ENCODE measurements at regions not wholly inside any gene's neighbourhood (a gene's known extent, or its start where the extent isn't known, plus 50 kb on each side); places are given as distances from the start of the nearest gene placed in this dataset.
"Not testable (repeated sequence)": the region's sequence is repeated elsewhere in the genome, so short reads cannot be mapped to it uniquely, and the experiment has no call there.

DNA sequence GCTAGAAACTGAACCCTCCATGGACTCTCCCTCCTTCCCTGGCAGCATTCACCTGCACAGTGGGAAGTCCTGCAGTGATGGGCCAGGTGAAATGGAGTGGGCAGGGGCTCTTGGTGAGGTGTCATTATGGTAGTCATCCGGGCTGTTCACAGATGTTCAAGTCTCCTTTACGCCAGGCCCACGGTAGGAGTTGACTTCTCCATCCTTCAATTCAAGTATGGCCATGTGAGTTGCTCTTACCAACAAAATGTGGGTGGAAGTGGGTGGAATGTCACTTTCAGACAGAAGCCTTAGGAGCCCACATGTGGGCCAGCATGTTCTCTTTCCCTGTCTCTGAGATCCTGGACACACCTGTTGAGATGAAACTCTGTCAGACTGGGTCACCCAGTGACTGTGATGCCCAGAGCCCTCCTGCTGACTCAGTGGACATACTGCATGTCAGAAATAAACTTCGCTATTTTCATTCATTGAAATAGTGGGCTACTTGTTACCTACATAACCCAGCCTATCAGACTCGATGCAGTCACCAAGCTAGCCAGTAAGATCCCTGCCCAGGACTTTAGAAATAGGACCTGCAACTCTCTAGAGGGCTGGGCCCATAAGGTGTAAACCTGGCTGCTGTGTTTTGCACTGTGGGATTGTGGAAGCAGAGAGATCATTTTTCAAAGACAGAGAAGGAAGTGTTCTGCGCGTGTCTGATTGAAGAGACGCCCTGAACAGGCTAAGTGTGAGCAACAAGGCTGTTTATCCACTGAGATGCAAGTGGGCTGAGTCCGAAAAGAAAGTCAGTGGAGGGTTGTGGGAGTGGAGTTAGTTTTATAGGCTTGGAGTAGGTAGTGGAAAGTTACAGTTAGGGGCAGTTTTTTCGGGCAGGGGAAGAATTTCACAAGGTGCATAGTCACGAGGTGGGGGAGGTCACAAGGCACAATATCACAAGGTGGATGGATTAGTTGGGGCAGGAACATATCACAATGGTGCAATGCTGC lies 174.4 kb downstream of the TRIM43 start:
- DNase-seq (ENCODE audit: low read depth), result not testable (repeated sequence)

DNA sequence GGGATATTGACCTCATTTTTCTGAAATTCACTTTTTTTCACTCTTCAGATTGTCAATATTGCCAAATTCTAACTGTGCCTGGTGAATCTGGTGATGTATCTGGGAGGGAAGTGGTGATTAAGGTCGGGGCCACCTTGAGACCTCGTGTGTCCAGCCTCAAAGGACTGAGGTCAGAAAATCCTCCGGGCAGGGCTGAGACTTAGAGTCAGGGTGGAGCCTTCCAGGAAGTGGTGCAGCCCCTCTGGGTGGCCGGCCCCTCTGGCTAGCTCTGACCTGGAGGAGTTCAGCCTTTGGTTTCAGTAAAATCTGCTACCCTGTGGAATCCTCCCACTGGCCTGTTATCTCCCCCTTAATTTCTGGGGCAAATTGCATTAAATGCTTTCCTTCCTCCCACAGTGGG lies 175.7 kb downstream of the TRIM43 start:
- not testable (repeated sequence) for DNase-seq (ENCODE audit: low read depth)

DNA sequence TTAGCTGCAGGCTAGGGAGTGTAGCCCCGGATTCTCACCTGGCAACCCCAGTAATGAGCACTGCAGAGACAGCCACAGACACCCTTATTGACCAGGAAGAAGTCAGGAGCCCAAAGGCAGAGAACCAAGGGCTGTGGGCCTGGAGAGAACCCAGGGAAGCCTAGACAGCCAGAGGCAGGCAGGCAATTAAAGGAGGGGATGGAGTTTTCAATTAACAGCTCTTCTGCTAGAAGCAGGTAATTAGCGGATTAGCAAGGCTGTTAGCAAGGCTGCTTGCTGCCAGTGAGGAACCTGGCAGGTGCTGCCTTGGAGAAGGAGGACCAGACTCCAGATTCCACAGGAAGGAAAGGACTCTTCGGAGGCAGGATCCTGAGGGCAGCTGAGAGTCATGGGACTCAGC lies 176.1 kb downstream of the TRIM43 start:
- not testable (repeated sequence) for DNase-seq (ENCODE audit: low read depth)

DNA sequence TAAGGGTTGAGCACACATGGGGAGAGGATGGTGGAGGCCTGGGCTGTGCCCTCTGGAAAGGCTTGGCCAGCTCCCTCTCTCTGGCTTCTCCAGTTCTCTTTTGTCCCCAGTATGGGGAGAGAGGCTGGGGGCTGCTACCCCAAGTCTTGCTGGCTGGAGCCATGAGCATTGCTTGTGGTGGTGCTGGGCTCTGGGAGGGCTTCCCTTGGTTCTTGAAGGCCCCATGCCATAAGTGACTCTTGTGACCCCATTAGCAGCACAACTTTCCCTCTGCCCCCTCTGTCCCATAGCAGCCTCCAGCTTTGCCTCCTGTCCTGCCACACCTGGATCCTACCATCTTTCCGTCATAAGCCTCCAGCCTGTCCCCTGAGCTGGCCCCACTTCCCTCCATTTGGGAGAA lies 177.5 kb downstream of the TRIM43 start:
- DNase-seq (ENCODE audit: low read depth), result not testable (repeated sequence)

DNA sequence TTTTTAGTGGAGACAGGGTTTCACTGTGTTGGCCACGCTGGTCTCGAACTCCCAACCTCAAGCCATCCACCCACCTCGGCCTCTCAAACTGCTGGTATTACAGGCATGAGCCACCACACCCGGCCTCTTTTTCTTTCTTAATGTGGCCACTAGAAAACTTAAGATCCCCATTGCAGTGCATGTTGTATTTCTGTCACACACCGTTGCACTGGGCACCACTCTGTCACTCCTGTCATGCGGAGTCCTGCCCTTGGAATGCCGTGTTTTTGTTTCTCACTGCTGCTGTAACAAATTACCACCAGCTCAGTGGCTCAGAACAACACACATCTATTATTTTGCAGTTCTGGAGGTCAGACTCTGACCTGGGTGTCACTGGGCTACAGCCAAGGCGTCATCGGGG lies 178.9 kb downstream of the TRIM43 start:
- DNase-seq (ENCODE audit: low read depth), result not testable (repeated sequence)

DNA sequence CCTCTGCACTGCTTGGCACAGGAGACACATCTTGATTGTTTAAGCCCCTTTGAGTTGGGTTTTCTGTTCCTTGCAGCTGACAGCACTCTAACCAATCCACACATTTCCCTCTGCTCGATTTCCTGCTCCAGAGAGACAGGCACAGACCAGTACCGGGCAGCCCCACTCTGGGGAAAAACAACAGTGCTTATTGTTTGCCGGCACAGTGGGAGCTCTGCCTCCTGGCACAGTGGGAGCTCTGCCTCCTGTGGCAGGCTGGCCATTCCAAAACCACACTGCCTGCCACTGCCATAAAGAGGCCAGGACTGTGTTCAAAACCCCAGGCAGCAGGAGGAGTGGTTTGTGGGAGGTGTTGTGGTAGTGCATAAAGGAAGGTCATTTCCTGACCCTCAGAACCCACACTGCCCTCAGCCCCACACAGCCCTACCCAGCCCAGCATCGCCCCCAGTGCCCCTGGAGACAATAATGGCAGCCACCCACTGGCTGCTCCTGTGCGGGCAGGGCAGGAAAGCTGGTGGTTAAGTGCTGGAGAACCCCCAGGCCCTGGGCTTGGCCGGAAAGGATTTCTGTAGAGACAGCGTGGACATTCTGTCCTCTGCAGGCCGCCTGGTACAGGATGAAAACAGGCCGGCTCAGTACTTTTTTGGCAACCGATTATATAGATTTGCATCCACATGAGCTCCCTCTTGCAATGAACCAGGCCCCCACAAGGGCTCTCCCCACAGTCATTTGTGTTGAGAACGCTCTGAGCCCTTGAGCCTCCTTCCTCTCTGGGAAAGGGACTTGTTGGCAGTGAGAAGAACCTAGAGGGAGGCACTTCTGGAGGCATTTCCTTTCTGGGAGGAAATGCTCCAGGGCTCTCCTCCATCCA lies 182.8 kb downstream of the TRIM43 start:
- not testable (repeated sequence) for DNase-seq (ENCODE audit: low read depth)

DNA sequence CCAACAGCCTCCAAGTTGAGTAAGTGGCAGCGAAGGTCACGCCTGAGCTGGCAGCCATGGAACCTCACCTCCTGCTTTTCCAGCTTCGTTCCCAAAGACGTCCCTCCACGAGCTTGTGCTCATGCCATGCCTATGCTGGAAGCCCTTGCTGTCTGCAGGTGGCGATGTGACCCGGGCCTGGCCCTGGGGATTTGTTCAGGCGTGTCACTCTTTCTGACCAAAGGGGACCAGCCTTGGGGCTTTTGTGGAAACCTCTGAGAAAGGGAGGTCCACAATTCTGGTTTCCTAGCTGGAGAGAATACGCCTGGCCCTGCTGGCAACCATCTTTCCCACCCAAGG lies 183.4 kb downstream of the TRIM43 start:
- not testable (repeated sequence) for DNase-seq (ENCODE audit: low read depth)

Measured in CMK (cell line).